ENCODE measurements at regions not wholly inside any gene's neighbourhood (a gene's known extent, or its start where the extent isn't known, plus 50 kb on each side); places are given as distances from the start of the nearest gene placed in this dataset.

- TF ChIP-seq REST (IDR thresholded peaks at IDR 0.05; ENCODE audit: low read depth, low read length) (no peak), CHD2 (IDR thresholded peaks at IDR 0.05; ENCODE audit: borderline replicate concordance, low read depth, low read length) (no peak), NFIC (IDR thresholded peaks at IDR 0.05; ENCODE audit: low read depth, low read length) (no peak), RELA (IDR thresholded peaks at IDR 0.05; ENCODE audit: borderline replicate concordance, partially characterized antibody) (no peak), RAD21 (IDR thresholded peaks at IDR 0.05; ENCODE audit: insufficient read depth, low read depth, low read length) (no peak), TAF1 (IDR thresholded peaks at IDR 0.05; ENCODE audit: borderline replicate concordance, low read depth, low read length) (no peak), CTCF (IDR thresholded peaks at IDR 0.05 in 2 of 3, conservative IDR thresholded peaks at IDR 0.05 in 1 of 3; ENCODE audit: control insufficient read depth in 2 of 3, extremely low read depth in 1 of 3, insufficient read depth in 1 of 3, low read depth in 3 of 3, low read length in 3 of 3) (no peak)
Measured at GRCh38 chr1:173307845-173308244, 100.7 kb upstream of the TNFSF4 start.

Measured in GM12878 (cell line).